Endothelial cell of umbilical vein (primary cell): ENCODE measurements at regions not wholly inside any gene's neighbourhood (a gene's known extent, or its start where the extent isn't known, plus 50 kb on each side); places are given as distances from the start of the nearest gene placed in this dataset.

Source experiments
- EZH2 ChIP-seq: IDR thresholded peaks from 2 replicates; pipeline ENCODE4 v1.6.1; 2012; ENCODE audit warnings: borderline replicate concordance, low read depth, mild to moderate bottlenecking, moderate library complexity, low read length, inconsistent platforms; ENCODE audit not compliant: severe bottlenecking
- JUN ChIP-seq: IDR thresholded peaks from 2 replicates; pipeline ENCODE4 v1.6.1; 2011; ENCODE audit warnings: borderline replicate concordance, low read depth; ENCODE audit not compliant: insufficient read length, insufficient read depth
- MYC ChIP-seq: IDR thresholded peaks from one replicate; pipeline ENCODE4 v1.6.1; 2011; ENCODE audit warnings: mild to moderate bottlenecking, low read depth, low read length
- POLR2A ChIP-seq: IDR thresholded peaks from 2 replicates; pipeline ENCODE4 v1.6.1; 2012; ENCODE audit warnings: low read depth, mild to moderate bottlenecking, control low read depth, low read length
- POLR2AphosphoS5 ChIP-seq: IDR thresholded peaks from 2 replicates; pipeline ENCODE4 v1.6.1; 2012; ENCODE audit warnings: low read depth, mild to moderate bottlenecking, control low read depth, low read length, moderate library complexity; ENCODE audit not compliant: insufficient read depth
- TF ChIP-seq, protein P1 (sequence below), 2 donors: IDR thresholded peaks; 1 replicate in 1 of 2; 2 replicates in 1 of 2; pipeline ENCODE4 v1.5.1; 2011; ENCODE audit warnings: low read length in 2 of 2, mild to moderate bottlenecking in 2 of 2, moderate library complexity in 2 of 2, control low read depth in 1 of 2, inconsistent platforms in 1 of 2, low read depth in 1 of 2; ENCODE audit not compliant: insufficient read depth in 1 of 2; ENCODE audit errors: extremely low read depth in 1 of 2
- TF ChIP-seq, protein P2 (sequence below): IDR thresholded peaks from 2 replicates; pipeline ENCODE4 v1.6.1; 2011; ENCODE audit not compliant: insufficient read depth, insufficient read length

DNA sequence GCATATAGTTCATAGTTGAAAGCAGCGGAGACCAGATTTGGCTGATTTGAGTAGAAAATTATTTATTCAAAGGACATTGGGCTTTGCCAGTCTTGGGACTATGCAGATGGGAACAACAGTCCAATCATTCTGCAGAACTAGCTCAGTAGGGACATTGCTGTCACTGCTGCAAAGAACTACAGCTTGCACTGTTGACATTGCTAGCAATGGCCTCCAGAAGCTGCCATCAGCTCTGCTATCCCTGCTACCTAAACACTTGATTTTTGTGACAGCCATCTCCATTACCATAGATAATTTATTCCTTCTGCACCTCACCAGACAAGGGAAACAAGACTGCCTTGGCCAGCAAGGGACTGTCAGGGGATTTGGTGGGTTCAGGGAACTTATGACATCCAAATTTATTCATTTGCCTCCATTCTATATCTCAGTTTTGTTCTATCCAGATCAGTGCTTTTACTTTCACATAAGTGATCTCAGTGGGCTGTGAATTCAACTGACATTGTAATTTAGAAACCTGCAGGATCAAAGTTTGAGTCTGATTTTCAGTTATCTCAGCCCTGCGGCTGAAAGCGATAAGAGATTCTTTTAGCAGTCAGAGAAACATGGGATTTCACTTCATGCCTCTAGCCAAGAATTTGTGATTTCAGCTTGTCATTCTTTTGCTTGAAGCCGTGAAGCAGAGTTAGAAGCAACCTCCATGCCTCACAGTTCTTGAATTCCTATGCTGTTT is 136.7 kb upstream of the FBXO33 start:
- TF ChIP-seq POLR2A (no peak), JUN (no peak), EZH2 (no peak), POLR2AphosphoS5 (no peak), MYC (no peak)
- TF ChIP-seq, protein P1, sequence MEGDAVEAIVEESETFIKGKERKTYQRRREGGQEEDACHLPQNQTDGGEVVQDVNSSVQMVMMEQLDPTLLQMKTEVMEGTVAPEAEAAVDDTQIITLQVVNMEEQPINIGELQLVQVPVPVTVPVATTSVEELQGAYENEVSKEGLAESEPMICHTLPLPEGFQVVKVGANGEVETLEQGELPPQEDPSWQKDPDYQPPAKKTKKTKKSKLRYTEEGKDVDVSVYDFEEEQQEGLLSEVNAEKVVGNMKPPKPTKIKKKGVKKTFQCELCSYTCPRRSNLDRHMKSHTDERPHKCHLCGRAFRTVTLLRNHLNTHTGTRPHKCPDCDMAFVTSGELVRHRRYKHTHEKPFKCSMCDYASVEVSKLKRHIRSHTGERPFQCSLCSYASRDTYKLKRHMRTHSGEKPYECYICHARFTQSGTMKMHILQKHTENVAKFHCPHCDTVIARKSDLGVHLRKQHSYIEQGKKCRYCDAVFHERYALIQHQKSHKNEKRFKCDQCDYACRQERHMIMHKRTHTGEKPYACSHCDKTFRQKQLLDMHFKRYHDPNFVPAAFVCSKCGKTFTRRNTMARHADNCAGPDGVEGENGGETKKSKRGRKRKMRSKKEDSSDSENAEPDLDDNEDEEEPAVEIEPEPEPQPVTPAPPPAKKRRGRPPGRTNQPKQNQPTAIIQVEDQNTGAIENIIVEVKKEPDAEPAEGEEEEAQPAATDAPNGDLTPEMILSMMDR (IDR thresholded peaks at IDR 0.05; ENCODE audit: extremely low read depth in 1 of 2, insufficient read depth in 1 of 2, low read depth in 1 of 2, low read length in 2 of 2) = no peak
- TF ChIP-seq, protein P2, sequence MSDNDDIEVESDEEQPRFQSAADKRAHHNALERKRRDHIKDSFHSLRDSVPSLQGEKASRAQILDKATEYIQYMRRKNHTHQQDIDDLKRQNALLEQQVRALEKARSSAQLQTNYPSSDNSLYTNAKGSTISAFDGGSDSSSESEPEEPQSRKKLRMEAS = no peak
